GM12872 (cell line): ENCODE measurements at regions not wholly inside any gene's neighbourhood (a gene's known extent, or its start where the extent isn't known, plus 50 kb on each side); places are given as distances from the start of the nearest gene placed in this dataset.

Source experiments
- CTCF ChIP-seq: IDR thresholded peaks from 3 replicates; pipeline ENCODE4 v1.5.1; 2011; ENCODE audit warnings: low read depth, mild to moderate bottlenecking, low read length, moderate library complexity; ENCODE audit not compliant: insufficient read depth

DNA sequence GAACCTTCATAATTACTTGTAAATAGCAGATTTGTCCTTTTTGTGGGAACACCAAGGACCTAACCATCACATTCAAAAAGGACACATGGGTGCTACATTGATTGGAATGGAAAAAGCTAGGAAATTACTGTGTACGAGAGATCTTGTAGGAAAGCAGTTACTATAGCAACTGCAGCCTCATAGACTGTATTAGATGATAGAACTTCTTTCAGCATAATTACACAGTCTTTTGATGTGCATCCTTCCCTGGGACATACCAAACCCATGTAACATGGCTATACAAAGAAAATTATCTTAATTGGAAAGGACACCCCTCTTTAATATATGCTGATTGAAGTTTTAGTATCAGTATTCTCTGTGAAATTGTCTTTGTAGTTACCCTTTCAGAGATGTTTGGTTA lies 130.7 kb upstream of the CTSO start:
- no peak for TF ChIP-seq CTCF

GRCh38 chr4:156073976-156074375 lies 120.3 kb upstream of the CTSO start:
- TF ChIP-seq CTCF, result no peak

DNA sequence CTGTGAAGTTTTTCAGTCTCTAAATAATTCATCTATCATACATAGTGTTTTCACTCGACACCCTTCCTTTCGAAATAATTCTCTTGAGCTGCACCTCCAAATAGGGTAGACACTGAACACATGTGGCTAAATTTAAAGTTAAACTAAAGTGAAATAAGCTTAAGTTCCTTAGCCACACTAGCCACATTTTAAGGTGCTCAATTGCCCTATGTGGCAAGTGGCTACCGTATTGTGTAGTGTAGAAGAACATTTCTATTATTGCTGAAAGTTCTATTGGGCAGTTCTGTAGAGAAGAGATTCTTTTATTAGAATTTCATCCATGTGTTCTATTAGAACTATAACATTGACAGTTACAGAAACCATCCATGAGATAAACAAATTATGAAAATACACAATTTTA lies 107.0 kb upstream of the CTSO start:
- no peak for TF ChIP-seq CTCF

DNA sequence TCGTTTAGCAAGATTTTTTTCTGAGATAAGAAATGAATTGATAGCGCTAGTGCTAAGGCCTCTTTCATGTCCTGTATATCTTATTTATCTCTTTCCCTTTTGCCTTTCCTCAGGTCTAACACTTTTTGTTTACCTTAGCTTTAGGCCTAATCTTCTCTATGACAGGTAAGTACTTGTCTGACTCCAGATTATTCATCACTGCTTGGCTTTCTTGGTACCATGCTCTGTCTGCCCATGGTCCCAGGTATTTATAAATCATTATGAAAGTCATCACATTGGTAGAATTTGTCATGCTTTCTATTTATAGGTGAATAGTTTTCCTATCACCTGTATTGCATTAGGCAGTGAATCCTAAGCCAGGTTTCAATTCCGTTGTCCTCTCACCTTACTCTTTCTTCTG lies 99.5 kb upstream of the CTSO start:
- TF ChIP-seq CTCF, result no peak

DNA sequence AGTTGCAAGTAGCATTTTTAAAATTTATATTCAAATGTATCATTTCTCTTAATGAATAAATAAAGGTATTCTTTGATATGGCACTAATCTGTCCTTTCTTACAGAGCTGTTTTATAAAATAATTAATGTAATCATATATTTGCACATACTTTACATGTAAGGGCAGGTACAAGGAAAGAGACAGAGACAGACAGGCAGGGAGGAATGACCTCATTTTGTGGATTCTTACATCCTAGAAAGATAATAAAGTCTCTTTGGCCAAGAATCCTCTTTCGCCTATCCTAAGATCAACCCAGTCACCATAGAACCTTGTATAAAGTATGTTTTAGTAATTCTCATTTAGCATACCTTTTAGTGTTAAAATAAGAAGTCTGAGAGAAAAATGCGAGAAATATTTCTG lies 98.5 kb upstream of the CTSO start:
- no peak for TF ChIP-seq CTCF

- TF ChIP-seq CTCF, result no peak
Observed at GRCh38 chr4:156038772-156039171, 85.1 kb upstream of the CTSO start.

DNA sequence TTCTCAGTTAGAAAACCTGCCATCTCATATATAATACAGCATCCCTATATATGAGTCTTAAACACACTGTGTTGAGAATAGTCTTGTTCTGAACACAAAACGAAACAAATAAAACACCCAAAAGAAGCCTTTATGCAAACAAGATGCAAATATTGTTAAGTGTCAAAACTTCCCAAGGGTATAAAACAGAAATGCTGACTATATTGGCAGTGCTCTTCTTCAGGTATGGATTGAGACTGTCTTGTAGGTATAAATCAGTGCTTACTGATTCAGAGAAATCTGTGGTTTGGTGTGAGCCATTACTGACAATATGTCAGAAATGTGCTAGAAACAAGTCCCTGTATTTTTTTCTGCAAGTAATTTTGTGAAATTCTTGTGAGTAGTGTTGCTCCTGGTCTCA lies 82.8 kb upstream of the CTSO start:
- TF ChIP-seq CTCF, result no peak

GRCh38 chr4:156029691-156030090 lies 76.0 kb upstream of the CTSO start:
- no peak for TF ChIP-seq CTCF
